GM08714 (cell line): ENCODE measurements at regions not wholly inside any gene's neighbourhood (a gene's known extent, or its start where the extent isn't known, plus 50 kb on each side); places are given as distances from the start of the nearest gene placed in this dataset.

Experiments
- H3K4me3 ChIP-seq: fragments of 200-500 bp; sonication (Bioruptor generic); 2 replicates; pipeline ENCODE4 v1.5.1; 2014; ENCODE audit warnings: mild to moderate bottlenecking, low read length, inconsistent platforms
- ZNF274 ChIP-seq: IDR thresholded peaks from 2 replicates; pipeline ENCODE4 v1.6.1; 2012; ENCODE audit warnings: mild to moderate bottlenecking, low read depth, low read length

DNA sequence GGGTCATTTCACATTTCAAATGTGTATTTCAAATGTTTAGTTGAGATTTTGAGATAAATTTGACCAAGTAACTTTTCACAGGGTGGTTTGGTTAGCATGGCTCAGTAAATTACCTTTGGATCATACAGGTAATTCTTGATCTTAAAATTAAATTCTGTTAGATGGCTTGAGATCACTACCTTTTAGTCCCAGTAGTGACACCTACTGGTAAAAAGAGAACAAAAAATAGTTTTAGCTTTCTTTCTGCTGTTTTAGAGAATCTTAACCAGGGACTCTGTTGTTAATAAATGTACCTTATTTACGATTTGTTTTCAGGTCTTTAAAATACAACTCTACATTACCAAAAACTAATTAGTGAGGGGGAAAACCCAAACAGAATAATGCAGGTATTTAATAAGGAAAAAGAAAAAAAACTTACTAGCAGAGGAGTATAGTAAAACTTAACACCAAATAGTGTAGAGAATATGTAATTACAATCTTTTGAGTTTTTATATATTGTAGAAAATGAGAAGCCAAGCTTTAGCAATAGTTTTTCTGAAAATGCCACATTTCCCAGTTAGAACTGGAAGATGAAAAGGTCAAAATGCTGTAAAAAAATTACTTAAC is 620.3 kb upstream of the AGTR1 start:
- no peak overlapping the region for H3K4me3 ChIP-seq
- no peak for TF ChIP-seq ZNF274

DNA sequence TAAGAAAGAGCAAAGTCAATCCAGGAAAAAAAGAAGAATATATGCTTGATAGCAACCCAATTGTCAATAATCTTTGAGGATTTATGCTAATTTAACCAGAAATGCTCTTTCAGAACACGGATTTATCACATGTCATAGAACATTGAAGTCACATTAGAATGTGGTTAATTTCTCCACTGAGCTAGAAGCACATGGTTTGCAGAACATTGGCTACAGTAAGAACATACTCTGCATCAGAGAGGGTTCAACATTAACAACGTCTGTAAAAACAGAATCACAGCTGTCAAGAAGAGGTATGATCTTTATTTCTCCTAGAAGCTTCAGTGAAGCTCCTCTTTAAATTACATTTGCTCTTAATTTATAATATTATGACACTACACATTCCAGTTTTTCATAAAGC is 619.7 kb upstream of the AGTR1 start:
- no peak for TF ChIP-seq ZNF274
- no peak overlapping the region for H3K4me3 ChIP-seq

DNA sequence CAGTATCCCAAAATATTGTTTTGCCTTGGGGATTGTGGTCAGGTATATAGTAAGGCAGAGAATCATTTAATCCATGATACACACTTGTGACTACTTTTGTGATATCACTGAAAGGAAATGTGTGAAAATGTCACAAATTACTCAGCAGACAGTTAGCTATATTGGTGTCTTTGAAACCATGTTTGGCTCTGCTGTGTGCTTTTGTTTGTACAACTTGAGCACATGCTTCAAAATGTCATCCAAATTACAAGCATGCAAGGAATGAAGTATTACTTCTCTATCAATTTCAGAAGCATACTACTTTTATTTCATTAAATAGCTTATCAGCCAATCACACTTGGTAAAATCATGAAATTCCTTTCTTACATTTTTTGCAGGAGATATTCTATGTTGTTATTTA is 619.0 kb upstream of the AGTR1 start:
- no peak overlapping the region for H3K4me3 ChIP-seq
- no peak for TF ChIP-seq ZNF274

DNA sequence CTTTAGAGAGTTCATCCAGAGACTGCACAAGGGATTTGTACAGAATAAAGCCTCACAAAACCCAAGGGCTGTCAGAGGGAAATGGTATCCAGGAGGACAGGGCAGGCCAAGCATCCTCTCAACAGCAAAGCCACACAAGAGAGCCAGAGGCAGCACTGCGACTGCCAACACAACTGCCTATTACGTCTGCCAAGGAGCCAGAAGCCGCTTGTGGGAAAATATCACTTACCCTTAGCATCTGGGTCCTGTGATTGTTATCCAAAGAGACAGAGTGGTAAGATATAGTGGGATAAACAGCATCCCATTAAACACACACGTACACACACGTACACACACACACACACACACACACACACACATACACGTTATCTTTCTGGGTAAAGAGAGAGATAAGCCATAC is 618.3 kb upstream of the AGTR1 start:
- TF ChIP-seq ZNF274: no peak
- H3K4me3 ChIP-seq: no peak overlapping the region

DNA sequence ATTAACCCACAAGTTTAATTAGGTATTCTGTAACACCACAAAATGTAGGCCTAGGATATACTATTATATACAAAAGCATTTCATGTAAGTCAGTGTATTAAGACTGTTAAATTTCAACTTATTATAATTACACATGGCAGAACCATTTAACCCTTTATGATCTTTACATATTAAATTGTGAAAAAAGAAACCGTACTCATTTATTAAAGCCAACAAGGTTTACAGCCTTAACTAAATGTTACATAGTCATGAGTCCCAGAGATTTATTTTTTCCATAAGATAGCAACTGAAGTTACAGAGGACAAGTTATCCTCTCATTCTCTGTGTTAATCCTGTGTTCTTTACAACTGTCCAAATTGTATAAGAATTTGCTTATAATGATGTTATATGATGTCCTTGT is 615.8 kb upstream of the AGTR1 start:
- no peak for TF ChIP-seq ZNF274

DNA sequence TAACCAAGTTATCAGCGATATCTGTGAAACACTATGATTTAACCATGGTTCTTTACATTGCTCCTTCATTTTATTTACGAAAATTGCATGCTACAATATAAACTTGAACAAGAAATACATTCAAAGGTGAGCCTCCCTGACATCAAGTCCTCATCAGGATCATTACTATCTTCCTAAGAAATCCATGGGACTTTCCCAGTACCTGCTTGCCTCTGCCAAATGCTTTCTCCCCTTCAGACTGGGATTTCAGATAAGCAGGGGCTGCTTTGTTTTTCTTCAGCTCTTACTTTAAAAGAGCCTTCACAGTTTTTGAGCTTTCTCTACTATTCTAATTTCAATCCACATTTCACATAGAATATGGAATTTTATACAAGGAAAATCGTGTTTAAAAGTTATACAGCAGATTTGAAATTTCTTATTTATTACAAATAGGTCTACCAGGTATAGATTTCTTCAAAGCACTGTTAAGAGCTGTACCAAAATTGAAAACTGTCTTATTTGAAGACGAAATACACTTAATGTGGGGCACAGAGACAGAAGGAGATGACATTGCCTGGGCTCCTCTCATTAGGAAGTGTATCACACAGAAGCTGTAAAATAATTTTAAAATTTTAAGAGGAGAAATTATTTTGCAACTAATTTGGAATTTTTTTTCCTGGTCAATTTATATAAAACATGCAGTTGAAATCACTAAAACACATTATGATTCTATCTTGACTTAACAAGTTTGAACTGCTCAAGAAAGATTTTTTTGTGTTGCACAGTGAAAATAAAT is 615.0 kb upstream of the AGTR1 start:
- no peak overlapping the region for H3K4me3 ChIP-seq
- no peak for TF ChIP-seq ZNF274

More for the DNA sequence above, 615.8 kb upstream of the AGTR1 start:
- H3K4me3 ChIP-seq: no peak overlapping the region

DNA sequence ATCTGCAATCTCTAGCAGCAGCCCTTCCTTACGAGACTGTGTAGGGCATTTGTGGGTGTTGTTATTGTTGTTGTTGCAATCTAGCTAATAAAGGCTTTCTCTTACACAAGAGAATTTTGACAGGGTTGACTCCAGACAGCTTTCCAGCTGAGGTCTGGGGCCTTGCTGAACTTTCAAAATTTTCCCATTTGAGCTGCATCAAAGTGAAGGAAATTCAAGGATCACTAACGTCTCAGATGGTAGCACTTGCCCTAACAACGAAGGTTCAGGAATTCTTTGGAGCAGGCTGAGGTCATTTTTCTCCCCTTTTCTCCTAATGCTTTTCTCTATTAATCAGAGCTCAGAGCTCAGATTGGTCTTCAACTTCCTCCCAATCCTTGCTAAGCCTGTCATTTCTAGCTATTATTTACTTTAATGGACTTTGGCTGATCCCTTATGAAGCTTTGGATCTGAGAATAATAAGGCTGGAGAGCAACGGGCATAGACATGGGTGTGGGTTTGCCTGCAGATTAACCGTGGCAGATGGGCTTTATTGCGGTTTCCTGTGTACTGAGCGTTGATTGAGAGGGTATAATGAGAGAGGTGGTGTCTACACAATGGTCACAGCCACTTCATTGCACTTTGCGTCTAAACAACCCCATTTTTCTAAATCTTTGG is 614.0 kb upstream of the AGTR1 start:
- no peak overlapping the region for H3K4me3 ChIP-seq
- no peak for TF ChIP-seq ZNF274

DNA sequence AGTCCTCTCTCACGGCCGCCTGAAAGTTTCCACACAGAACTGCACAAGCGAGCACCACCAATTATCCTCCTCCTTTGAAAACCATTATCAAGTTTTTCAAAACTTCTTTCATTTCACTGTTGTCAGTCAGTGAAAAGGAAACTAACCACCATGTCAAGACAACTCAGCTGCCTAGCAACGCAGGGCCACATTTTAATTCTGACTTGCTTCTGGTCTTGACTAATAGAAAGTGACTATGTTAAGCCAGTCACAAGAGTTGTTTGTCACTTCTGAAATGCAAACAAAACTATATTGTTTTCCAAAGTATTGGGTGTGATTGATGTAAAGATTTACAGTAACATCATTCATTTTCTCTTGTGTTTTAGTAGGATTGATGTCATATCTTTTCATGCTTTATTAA is 612.8 kb upstream of the AGTR1 start:
- H3K4me3 ChIP-seq: no peak overlapping the region
- TF ChIP-seq ZNF274: no peak

DNA sequence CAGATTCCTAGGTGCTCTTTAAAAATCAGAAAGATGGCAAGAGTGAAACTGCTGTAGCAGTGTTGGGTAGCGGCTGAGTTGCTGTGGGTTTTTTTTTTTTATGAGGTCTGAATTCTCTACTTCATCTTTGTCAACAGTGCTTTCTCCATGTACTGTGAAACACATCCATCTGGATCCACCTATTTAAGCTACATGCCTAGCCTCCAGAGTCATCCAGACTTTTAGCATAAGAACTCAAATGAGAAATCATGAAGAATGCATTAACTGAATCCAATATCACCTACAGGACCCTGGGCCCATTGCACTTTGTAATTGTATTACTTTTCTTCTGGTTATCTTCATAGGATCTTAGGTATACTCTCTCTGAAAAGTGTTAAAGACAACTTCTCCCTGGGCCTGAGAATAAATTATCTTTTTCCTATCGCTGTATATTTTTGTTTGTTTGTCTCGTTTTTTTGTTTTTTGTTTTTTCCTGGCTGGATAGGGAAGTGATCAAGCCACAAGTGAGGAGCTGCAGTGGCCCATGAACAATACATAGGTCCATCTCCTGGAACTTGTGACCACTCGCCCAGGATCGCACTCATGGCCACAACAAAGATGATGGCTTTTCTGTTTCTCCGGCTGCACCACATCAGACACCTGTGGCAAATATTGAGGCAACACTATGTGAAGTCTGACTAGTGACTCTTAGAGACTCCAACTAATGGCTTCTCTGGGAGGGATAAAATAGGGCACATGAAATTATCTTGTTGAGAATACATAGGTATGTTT is 609.9 kb upstream of the AGTR1 start:
- no peak for TF ChIP-seq ZNF274
- H3K4me3 ChIP-seq: no peak overlapping the region

DNA sequence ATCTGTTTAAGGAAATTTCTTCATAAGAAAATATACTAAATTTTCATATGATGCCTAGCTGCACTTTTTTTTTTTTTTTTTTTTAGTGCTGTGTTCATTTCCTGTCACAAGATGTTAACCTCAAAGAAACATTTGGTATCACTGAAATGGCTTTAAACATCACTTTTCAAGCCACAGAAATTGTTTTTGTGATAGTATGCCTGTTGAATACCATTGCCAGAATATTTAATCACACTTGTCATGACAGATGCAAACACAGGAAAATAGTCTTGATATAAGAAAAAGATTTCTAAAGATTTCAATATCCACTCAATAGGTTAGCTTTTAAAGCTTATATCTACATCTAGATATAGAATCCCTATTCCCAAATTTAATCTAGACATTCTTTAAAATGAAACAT is 608.5 kb upstream of the AGTR1 start:
- no peak overlapping the region for H3K4me3 ChIP-seq
- no peak for TF ChIP-seq ZNF274

DNA sequence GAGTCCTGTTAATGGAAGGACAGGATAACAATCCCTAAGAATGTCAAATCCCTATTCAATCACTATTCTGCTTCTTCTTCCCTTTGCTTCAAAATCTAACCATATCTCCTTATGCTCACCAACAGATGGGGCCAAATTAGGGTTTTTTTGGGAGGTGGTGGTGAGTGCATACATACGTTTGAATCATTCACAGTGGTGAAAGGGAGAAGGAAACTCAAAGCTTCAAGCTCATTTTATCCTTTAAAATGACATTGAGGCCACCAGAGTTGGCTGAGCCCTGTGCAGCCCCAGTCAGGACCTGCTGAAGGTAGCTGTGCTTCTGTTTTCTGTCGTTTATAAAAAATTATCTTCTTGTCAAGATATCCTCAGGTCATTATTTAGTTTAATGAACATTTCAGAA is 607.5 kb upstream of the AGTR1 start:
- no peak for TF ChIP-seq ZNF274
- H3K4me3 ChIP-seq: no peak overlapping the region

DNA sequence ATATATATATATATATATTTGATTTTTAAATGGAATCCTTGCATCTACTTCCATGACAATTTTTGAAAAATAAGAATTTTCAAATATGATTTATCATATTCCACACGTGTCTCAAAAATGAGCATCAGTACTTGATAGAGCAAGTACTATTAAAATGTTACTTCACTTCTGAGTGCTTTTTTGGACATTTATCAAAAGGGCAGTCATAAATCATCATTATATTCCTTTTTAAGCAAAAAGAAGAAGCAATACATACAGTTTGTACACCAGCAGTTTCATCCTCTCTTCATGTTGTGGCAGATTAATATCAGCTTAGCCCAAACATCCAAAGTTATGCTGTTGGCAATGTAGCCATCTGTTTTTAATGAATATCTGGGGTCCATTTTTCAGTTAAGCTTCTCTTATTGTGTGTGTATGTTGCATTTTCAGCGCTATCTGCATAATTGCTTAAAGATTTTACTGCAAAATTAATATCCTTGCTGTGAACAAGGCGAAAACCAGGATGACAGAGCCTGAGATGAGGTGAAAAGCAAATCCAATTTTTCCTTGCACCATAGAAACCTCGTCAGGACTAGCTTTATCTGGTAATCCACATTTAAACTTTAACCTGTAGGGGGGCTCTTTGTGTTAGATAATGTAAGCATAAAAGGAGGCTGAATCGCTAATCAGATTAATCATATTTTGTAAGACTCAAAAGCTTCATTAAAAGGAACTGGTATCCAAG is 604.9 kb upstream of the AGTR1 start:
- TF ChIP-seq ZNF274: no peak
- no peak overlapping the region for H3K4me3 ChIP-seq

DNA sequence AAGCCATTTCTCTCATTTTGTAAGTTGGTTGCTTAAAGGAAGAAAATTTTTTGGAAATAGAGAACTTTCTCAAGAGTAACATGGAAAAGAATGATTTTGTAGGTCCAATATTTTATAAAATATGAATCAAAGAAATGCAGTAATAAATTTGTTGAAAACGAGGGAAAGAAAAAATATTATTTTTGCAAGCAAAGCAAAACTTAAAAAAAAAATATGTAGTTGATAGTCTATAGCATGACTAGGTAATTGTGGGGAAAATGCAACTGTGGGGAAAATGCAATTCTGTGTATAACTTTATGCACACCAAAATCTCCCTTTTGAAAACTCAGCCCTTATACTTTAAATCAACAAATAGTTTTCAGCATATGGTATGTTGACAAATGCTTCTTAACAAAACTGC is 604.0 kb upstream of the AGTR1 start:
- no peak overlapping the region for H3K4me3 ChIP-seq
- TF ChIP-seq ZNF274: no peak

DNA sequence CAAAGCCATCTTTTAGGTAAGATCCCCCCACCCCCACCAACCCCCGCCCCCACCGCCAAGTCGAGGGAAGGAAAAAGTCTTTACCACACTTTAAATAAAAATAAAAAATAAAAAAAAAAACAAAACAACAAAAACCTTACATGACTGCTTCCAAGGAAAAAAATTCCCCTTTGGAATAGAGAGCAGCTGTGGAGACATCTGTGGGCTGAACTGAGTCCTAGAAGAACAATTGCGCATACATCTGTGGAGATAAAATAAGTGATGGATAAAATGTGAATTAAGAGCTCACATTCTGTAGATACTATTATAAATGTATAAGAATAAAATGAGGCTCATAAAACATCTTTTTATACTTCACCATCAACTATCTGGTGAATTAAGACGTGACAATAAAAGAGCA is 601.7 kb upstream of the AGTR1 start:
- no peak overlapping the region for H3K4me3 ChIP-seq
- no peak for TF ChIP-seq ZNF274
